Stimulated activated CD4-positive, alpha-beta T cell treated with anti-CD3 and anti-CD28 coated beads, Interleukin-12 subunit alpha, Interleukin-12 subunit beta, amount 100 ng/mL, for 48 hours (primary cell): ENCODE measurements at regions not wholly inside any gene's neighbourhood (a gene's known extent, or its start where the extent isn't known, plus 50 kb on each side); places are given as distances from the start of the nearest gene placed in this dataset.
"Not testable (repeated sequence)": the region's sequence is repeated elsewhere in the genome, so short reads cannot be mapped to it uniquely, and the experiment has no call there.

Experiments used
- DNase-seq, 3 donors: peaks; one replicate each; pipeline ENCODE4 v3.0.0-alpha.2; 2020; ENCODE audit warnings: low read depth in 2 of 3, low spot score in 1 of 3

GRCh38 chr15:36447373-36447772 is 132.1 kb upstream of the CDIN1 start:
- DNase-seq, result no peak

- DNase-seq, result no peak
Measured at GRCh38 chr15:36448418-36448817, 131.0 kb upstream of the CDIN1 start.

- DNase-seq, result no peak
Measured at GRCh38 chr15:36449084-36449661, 130.3 kb upstream of the CDIN1 start.

- no peak for DNase-seq
Measured at GRCh38 chr15:36449662-36450145, 129.7 kb upstream of the CDIN1 start.

GRCh38 chr15:36454244-36454643 is 125.2 kb upstream of the CDIN1 start:
- not testable (repeated sequence) for DNase-seq

GRCh38 chr15:36458411-36458810 is 121.0 kb upstream of the CDIN1 start:
- DNase-seq, result no peak

GRCh38 chr15:36465304-36465703 is 114.1 kb upstream of the CDIN1 start:
- no peak for DNase-seq

GRCh38 chr15:36468746-36469145 is 110.7 kb upstream of the CDIN1 start:
- DNase-seq, result no peak

- no peak for DNase-seq
Measured at GRCh38 chr15:36469311-36469966, 110.0 kb upstream of the CDIN1 start.

- DNase-seq, result no peak
Measured at GRCh38 chr15:36472672-36473071, 106.8 kb upstream of the CDIN1 start.

- DNase-seq, result no peak
Measured at GRCh38 chr15:36478561-36478960, 100.9 kb upstream of the CDIN1 start.

GRCh38 chr15:36479200-36479896 is 100.1 kb upstream of the CDIN1 start:
- no peak for DNase-seq

- DNase-seq, result no peak
Measured at GRCh38 chr15:36481156-36481555, 98.3 kb upstream of the CDIN1 start.

GRCh38 chr15:36483409-36483808 is 96.0 kb upstream of the CDIN1 start:
- no peak for DNase-seq

- no peak for DNase-seq
Measured at GRCh38 chr15:36484038-36484778, 95.2 kb upstream of the CDIN1 start.

GRCh38 chr15:36491912-36492311 is 87.5 kb upstream of the CDIN1 start:
- DNase-seq, result no peak

GRCh38 chr15:36495456-36495991 is 83.9 kb upstream of the CDIN1 start:
- DNase-seq, result no peak

- no peak for DNase-seq
Measured at GRCh38 chr15:36497901-36498300, 81.5 kb upstream of the CDIN1 start.

GRCh38 chr15:36498401-36498800 is 81.0 kb upstream of the CDIN1 start:
- no peak for DNase-seq

- DNase-seq, result no peak
Measured at GRCh38 chr15:36498916-36499315, 80.5 kb upstream of the CDIN1 start.
